H1 (cell line): ENCODE measurements at regions not wholly inside any gene's neighbourhood (a gene's known extent, or its start where the extent isn't known, plus 50 kb on each side); places are given as distances from the start of the nearest gene placed in this dataset.

Experiments used
- HDAC6 ChIP-seq: IDR thresholded peaks from one replicate; pipeline ENCODE4 v1.7.1; 2012; ENCODE audit warnings: low read depth, mild to moderate bottlenecking, inconsistent platforms, low read length, moderate library complexity

- TF ChIP-seq HDAC6, result no peak
These were observed 425.2 kb downstream of the PCNX1 start (continued) for GRCh38 chr14:71332476-71332875.
